Liver (tissue), 8 donors: ENCODE measurements at regions not wholly inside any gene's neighbourhood (a gene's known extent, or its start where the extent isn't known, plus 50 kb on each side); places are given as distances from the start of the nearest gene placed in this dataset.

Experiments
- DNase-seq: peaks from one replicate; pipeline ENCODE4 v3.0.0-alpha.2; 2017; ENCODE audit warnings: low spot score
- H3K27ac ChIP-seq, 2 donors: one replicate each; pipeline ENCODE4 v1.7.0; 2013; ENCODE audit warnings: inconsistent platforms in 2 of 2, low read length in 2 of 2, control low read depth in 1 of 2, low read depth in 1 of 2, mild to moderate bottlenecking in 1 of 2
- H3K27me3 ChIP-seq, 4 donors: one replicate each; pipeline versions ENCODE4 v1.6.1 to v1.7.0; 2013; ENCODE audit warnings: low read length in 3 of 4, inconsistent platforms in 1 of 4, mild to moderate bottlenecking in 1 of 4, moderate library complexity in 1 of 4; ENCODE audit not compliant: control insufficient read depth in 4 of 4, insufficient read depth in 4 of 4
- H3K36me3 ChIP-seq, 4 donors: one replicate each; pipeline versions ENCODE4 v1.6.1 to v1.7.0; 2013; ENCODE audit warnings: low read length in 3 of 4, mild to moderate bottlenecking in 3 of 4, low read depth in 1 of 4, moderate library complexity in 1 of 4; ENCODE audit not compliant: control insufficient read depth in 4 of 4, insufficient read depth in 3 of 4
- H3K4me1 ChIP-seq, 4 donors: one replicate each; pipeline versions ENCODE4 v1.6.1 to v1.7.0; 2013; ENCODE audit warnings: low read length in 3 of 4, mild to moderate bottlenecking in 3 of 4, moderate library complexity in 1 of 4; ENCODE audit not compliant: control insufficient read depth in 4 of 4, insufficient read depth in 4 of 4
- H3K4me3 ChIP-seq, 3 donors: one replicate each; pipeline versions ENCODE4 v1.6.1 to v1.7.0; 2013; ENCODE audit warnings: low read length in 3 of 3, control low read depth in 1 of 3, low read depth in 1 of 3, mild to moderate bottlenecking in 1 of 3
- H3K9ac ChIP-seq, 2 donors: one replicate each; pipeline ENCODE4 v1.7.0; 2013; ENCODE audit warnings: low read length in 2 of 2, mild to moderate bottlenecking in 2 of 2, moderate library complexity in 2 of 2, control low read depth in 1 of 2, low read depth in 1 of 2
- H3K9me3 ChIP-seq, 4 donors: one replicate each; pipeline versions ENCODE4 v1.6.1 to v1.7.0; 2013; ENCODE audit warnings: low read length in 3 of 4; ENCODE audit not compliant: control insufficient read depth in 4 of 4
- EGR1 ChIP-seq, 2 donors: IDR thresholded peaks; 2 replicates each; pipeline ENCODE4 v1.6.1; 2016 to 2018; ENCODE audit warnings: antibody characterized with exemption in 2 of 2, low read depth in 2 of 2
- FOXA2 ChIP-seq: IDR thresholded peaks from 2 replicates; pipeline ENCODE4 v1.6.1; 2016; ENCODE audit warnings: antibody characterized with exemption
- GABPA ChIP-seq, 2 donors: IDR thresholded peaks in 1 of 2; conservative IDR thresholded peaks in 1 of 2; 2 replicates each; pipeline ENCODE4 v1.6.1; 2016; ENCODE audit warnings: antibody characterized with exemption in 2 of 2, mild to moderate bottlenecking in 1 of 2, moderate library complexity in 1 of 2
- JUND ChIP-seq, 2 donors: IDR thresholded peaks; 2 replicates each; pipeline ENCODE4 v1.6.1; 2016; ENCODE audit warnings: antibody characterized with exemption in 2 of 2
- RAD21 ChIP-seq, 2 donors: IDR thresholded peaks; 2 replicates each; pipeline ENCODE4 v1.6.1; 2016; ENCODE audit warnings: antibody characterized with exemption in 2 of 2, mild to moderate bottlenecking in 2 of 2
- RXRA ChIP-seq, 2 donors: IDR thresholded peaks; 2 replicates each; pipeline ENCODE4 v1.6.1; 2017 to 2018; ENCODE audit warnings: antibody characterized with exemption in 2 of 2, mild to moderate bottlenecking in 1 of 2
- SP1 ChIP-seq: IDR thresholded peaks from 2 replicates; pipeline ENCODE4 v1.6.1; 2018; ENCODE audit warnings: antibody characterized with exemption, mild to moderate bottlenecking
- TAF1 ChIP-seq: conservative IDR thresholded peaks from 2 replicates; pipeline ENCODE4 v1.6.1; 2016; ENCODE audit warnings: antibody characterized with exemption, mild to moderate bottlenecking
- YY1 ChIP-seq: IDR thresholded peaks from 2 replicates; pipeline ENCODE4 v1.6.1; 2016; ENCODE audit warnings: antibody characterized with exemption, mild to moderate bottlenecking
- WGBS: extraction: QIAGEN DNeasy Blood & Tissue Kit; methylation state at CpG from one replicate; pipeline ENCODE4 v1.1.7; 2013; 5-methylcytosine and 5-hydroxymethylcytosine counted together
- TF ChIP-seq, protein P1 (sequence below): IDR thresholded peaks from 2 replicates; pipeline ENCODE4 v1.6.1; 2016; ENCODE audit warnings: antibody characterized with exemption
- TF ChIP-seq, protein P2 (sequence below): IDR thresholded peaks from 2 replicates; pipeline ENCODE4 v1.6.1; 2016; ENCODE audit warnings: antibody characterized with exemption
- TF ChIP-seq, protein P3 (sequence below): IDR thresholded peaks from 2 replicates; pipeline ENCODE4 v1.6.1; 2016; ENCODE audit warnings: antibody characterized with exemption
- TF ChIP-seq, protein P4 (sequence below): IDR thresholded peaks from 2 replicates; pipeline ENCODE4 v1.6.1; 2016; ENCODE audit warnings: antibody characterized with exemption, mild to moderate bottlenecking
- TF ChIP-seq, protein P5 (sequence below): fragments of 150-350 bp; IDR thresholded peaks from 2 replicates; pipeline ENCODE4 v1.5.1; 2017; ENCODE audit warnings: improper control_type of control experiment, low read depth, low read length; ENCODE audit not compliant: missing input control
- donor health status: healthy.
- donor health status: healthy.
- donor health status: healthy.
- donor health status: healthy.
- donor health status: healthy.

DNA sequence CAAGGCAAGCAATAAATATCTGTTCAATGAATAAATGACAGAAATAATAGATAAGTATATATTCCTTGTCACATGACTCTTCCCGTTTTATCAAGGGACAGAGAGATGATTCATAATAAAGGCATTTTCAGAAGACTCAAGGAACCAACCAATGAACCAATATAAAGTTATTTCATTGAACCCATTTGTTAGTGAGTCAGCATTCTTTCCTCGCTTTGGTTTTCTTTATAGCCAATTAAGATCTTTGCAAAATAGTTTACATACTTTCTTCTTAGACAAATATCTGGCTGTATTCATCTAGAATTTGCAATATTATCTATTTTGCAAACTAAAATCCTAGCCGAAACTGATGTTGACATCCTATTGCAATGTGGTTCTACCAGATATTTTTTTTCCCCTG, 269.4 kb downstream of the IL15 start:
- no peak for TF ChIP-seq RXRA (IDR thresholded peaks at IDR 0.05)
- TF ChIP-seq YY1, result no peak
- TF ChIP-seq GABPA (IDR thresholded peaks at IDR 0.05 in 1 of 2, conservative IDR thresholded peaks at IDR 0.05 in 1 of 2), result no peak
- no peak for TF ChIP-seq EGR1 (IDR thresholded peaks at IDR 0.05; ENCODE audit: low read depth in 2 of 2)
- H3K36me3 ChIP-seq, result no peaks in the 10 kb centered on the region
- H3K9ac ChIP-seq, result no peak overlapping the region
- H3K27ac ChIP-seq, result no peak overlapping the region
- no peaks in the 10 kb centered on the region for H3K4me1 ChIP-seq
- 81% methylated on average over 3 of the region's 3 CpGs for WGBS
- DNase-seq, result no peak
- no peaks in the 10 kb centered on the region for H3K9me3 ChIP-seq
- H3K27me3 ChIP-seq, result no peaks in the 10 kb centered on the region
- H3K4me3 ChIP-seq, result no peak overlapping the region

DNA sequence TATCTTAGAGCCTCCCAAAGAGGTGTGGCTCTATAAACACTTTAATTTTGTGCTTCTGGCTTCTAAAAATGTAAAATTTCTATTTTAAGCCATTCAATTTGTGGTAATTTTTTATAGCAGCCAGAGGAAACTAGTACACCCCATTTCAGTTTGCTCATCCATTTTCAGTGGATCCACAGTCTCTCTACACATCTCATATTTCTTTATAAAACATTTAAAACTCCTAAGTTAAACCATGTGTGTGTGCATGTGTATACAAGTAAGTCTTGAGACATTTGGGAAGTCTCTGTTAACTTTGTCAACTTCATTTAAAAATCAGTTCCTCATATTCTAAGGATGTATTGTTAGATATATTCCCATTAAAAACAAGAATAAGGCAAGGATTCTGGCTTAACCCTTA, 273.2 kb downstream of the IL15 start:
- TF ChIP-seq JUND (IDR thresholded peaks at IDR 0.05) (no peak), FOXA2 (no peak), EGR1 (IDR thresholded peaks at IDR 0.05; ENCODE audit: low read depth in 2 of 2) (no peak), RXRA (IDR thresholded peaks at IDR 0.05) (no peak), SP1 (no peak), RAD21 (IDR thresholded peaks at IDR 0.05) (no peak), TAF1 (no peak), YY1 (no peak), GABPA (IDR thresholded peaks at IDR 0.05 in 1 of 2, conservative IDR thresholded peaks at IDR 0.05 in 1 of 2) (no peak)
- TF ChIP-seq, protein P1, sequence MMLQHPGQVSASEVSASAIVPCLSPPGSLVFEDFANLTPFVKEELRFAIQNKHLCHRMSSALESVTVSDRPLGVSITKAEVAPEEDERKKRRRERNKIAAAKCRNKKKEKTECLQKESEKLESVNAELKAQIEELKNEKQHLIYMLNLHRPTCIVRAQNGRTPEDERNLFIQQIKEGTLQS, result no peak
- TF ChIP-seq, protein P2, sequence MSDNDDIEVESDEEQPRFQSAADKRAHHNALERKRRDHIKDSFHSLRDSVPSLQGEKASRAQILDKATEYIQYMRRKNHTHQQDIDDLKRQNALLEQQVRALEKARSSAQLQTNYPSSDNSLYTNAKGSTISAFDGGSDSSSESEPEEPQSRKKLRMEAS, result no peak
- TF ChIP-seq, protein P3, sequence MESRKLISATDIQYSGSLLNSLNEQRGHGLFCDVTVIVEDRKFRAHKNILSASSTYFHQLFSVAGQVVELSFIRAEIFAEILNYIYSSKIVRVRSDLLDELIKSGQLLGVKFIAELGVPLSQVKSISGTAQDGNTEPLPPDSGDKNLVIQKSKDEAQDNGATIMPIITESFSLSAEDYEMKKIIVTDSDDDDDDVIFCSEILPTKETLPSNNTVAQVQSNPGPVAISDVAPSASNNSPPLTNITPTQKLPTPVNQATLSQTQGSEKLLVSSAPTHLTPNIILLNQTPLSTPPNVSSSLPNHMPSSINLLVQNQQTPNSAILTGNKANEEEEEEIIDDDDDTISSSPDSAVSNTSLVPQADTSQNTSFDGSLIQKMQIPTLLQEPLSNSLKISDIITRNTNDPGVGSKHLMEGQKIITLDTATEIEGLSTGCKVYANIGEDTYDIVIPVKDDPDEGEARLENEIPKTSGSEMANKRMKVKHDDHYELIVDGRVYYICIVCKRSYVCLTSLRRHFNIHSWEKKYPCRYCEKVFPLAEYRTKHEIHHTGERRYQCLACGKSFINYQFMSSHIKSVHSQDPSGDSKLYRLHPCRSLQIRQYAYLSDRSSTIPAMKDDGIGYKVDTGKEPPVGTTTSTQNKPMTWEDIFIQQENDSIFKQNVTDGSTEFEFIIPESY, result no peak
- TF ChIP-seq, protein P4, sequence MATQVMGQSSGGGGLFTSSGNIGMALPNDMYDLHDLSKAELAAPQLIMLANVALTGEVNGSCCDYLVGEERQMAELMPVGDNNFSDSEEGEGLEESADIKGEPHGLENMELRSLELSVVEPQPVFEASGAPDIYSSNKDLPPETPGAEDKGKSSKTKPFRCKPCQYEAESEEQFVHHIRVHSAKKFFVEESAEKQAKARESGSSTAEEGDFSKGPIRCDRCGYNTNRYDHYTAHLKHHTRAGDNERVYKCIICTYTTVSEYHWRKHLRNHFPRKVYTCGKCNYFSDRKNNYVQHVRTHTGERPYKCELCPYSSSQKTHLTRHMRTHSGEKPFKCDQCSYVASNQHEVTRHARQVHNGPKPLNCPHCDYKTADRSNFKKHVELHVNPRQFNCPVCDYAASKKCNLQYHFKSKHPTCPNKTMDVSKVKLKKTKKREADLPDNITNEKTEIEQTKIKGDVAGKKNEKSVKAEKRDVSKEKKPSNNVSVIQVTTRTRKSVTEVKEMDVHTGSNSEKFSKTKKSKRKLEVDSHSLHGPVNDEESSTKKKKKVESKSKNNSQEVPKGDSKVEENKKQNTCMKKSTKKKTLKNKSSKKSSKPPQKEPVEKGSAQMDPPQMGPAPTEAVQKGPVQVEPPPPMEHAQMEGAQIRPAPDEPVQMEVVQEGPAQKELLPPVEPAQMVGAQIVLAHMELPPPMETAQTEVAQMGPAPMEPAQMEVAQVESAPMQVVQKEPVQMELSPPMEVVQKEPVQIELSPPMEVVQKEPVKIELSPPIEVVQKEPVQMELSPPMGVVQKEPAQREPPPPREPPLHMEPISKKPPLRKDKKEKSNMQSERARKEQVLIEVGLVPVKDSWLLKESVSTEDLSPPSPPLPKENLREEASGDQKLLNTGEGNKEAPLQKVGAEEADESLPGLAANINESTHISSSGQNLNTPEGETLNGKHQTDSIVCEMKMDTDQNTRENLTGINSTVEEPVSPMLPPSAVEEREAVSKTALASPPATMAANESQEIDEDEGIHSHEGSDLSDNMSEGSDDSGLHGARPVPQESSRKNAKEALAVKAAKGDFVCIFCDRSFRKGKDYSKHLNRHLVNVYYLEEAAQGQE, result no peak
- TF ChIP-seq, protein P5, sequence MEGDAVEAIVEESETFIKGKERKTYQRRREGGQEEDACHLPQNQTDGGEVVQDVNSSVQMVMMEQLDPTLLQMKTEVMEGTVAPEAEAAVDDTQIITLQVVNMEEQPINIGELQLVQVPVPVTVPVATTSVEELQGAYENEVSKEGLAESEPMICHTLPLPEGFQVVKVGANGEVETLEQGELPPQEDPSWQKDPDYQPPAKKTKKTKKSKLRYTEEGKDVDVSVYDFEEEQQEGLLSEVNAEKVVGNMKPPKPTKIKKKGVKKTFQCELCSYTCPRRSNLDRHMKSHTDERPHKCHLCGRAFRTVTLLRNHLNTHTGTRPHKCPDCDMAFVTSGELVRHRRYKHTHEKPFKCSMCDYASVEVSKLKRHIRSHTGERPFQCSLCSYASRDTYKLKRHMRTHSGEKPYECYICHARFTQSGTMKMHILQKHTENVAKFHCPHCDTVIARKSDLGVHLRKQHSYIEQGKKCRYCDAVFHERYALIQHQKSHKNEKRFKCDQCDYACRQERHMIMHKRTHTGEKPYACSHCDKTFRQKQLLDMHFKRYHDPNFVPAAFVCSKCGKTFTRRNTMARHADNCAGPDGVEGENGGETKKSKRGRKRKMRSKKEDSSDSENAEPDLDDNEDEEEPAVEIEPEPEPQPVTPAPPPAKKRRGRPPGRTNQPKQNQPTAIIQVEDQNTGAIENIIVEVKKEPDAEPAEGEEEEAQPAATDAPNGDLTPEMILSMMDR, result no peak
- no peaks in the 10 kb centered on the region for H3K36me3 ChIP-seq
- no peaks in the 10 kb centered on the region for H3K4me1 ChIP-seq
- no peak overlapping the region for H3K4me3 ChIP-seq
- no peak overlapping the region for H3K9ac ChIP-seq
- no peaks in the 10 kb centered on the region for H3K27me3 ChIP-seq
- no peaks in the 10 kb centered on the region for H3K9me3 ChIP-seq
- DNase-seq, result no peak
- no peak overlapping the region for H3K27ac ChIP-seq
